HepG2 (cell line): ENCODE measurements at regions not wholly inside any gene's neighbourhood (a gene's known extent, or its start where the extent isn't known, plus 50 kb on each side); places are given as distances from the start of the nearest gene placed in this dataset.

ENCODE experiments used
- BRCA1 ChIP-seq: sonication (generic); formaldehyde crosslinking; IDR thresholded peaks from 2 replicates; pipeline ENCODE4 v1.4.0; 2020; ENCODE audit warnings: missing genetic modification reagents
- CTCF ChIP-seq: sonication (generic); formaldehyde crosslinking; IDR thresholded peaks from 2 replicates; pipeline ENCODE4 v1.5.0; 2020; ENCODE audit warnings: mild to moderate bottlenecking, missing genetic modification reagents, moderate library complexity
- EP300 ChIP-seq, 3 experiments: sonication (generic) in 1 of 3; formaldehyde crosslinking in 1 of 3; IDR thresholded peaks; 2 replicates each; pipeline versions ENCODE4 v1.5.1 to v1.6.1; 2011 to 2020; ENCODE audit warnings: low read depth in 2 of 3, low read length in 2 of 3, borderline replicate concordance in 1 of 3, improper control_type of control experiment in 1 of 3, mild to moderate bottlenecking in 1 of 3, missing genetic modification reagents in 1 of 3, moderate library complexity in 1 of 3
- ETV6 ChIP-seq: sonication (generic); formaldehyde crosslinking; conservative IDR thresholded peaks from 2 replicates; pipeline ENCODE4 v1.4.0; 2020; ENCODE audit warnings: missing genetic modification reagents
- HMGXB4 ChIP-seq, 2 experiments: sonication (generic) in 1 of 2; formaldehyde crosslinking in 1 of 2; IDR thresholded peaks; 2 replicates each; pipeline versions ENCODE4 v1.4.0 to v1.6.1; 2018 to 2020; ENCODE audit warnings: missing genetic modification reagents in 2 of 2, borderline replicate concordance in 1 of 2, low read depth in 1 of 2, mild to moderate bottlenecking in 1 of 2, missing biosample characterization in 1 of 2
- IRX3 ChIP-seq: sonication (generic); formaldehyde crosslinking; IDR thresholded peaks from 2 replicates; pipeline ENCODE4 v1.8.1; 2023; ENCODE audit warnings: mild to moderate bottlenecking, low read depth, missing genetic modification reagents, borderline replicate concordance
- KLF15 ChIP-seq: sonication (generic); formaldehyde crosslinking; IDR thresholded peaks from 2 replicates; pipeline ENCODE4 v1.8.1; 2023; ENCODE audit warnings: borderline replicate concordance, mild to moderate bottlenecking, inconsistent platforms, missing genetic modification reagents, mixed read lengths
- PATZ1 ChIP-seq: sonication (generic); formaldehyde crosslinking; IDR thresholded peaks from 2 replicates; pipeline ENCODE4 v1.4.0; 2020; ENCODE audit warnings: missing genetic modification reagents
- POLR2A ChIP-seq, 2 experiments: IDR thresholded peaks; 2 replicates each; pipeline ENCODE4 v1.6.1; 2011; ENCODE audit warnings: low read depth in 2 of 2, low read length in 2 of 2, mild to moderate bottlenecking in 1 of 2, moderate library complexity in 1 of 2; ENCODE audit not compliant: insufficient read depth in 1 of 2
- RAD21 ChIP-seq: fragments of 450-650 bp; formaldehyde crosslinking; IDR thresholded peaks from 2 replicates; pipeline ENCODE4 v1.5.0; 2020; ENCODE audit warnings: mild to moderate bottlenecking
- RXRB ChIP-seq: IDR thresholded peaks from 2 replicates; pipeline ENCODE4 v1.6.1; 2016; ENCODE audit warnings: borderline replicate concordance, missing genetic modification reagents, missing compliant biosample characterization
- ZNF24 ChIP-seq: fragments of 450-650 bp; IDR thresholded peaks from 2 replicates; pipeline ENCODE4 v1.6.1; 2017; ENCODE audit warnings: antibody characterized with exemption, mild to moderate bottlenecking
- ZZZ3 ChIP-seq: sonication (generic); formaldehyde crosslinking; IDR thresholded peaks from 2 replicates; pipeline ENCODE4 v1.4.0; 2020; ENCODE audit warnings: missing genetic modification reagents, mild to moderate bottlenecking, borderline replicate concordance

GRCh38 chr20:30489614-30490003 lies 767.9 kb upstream of the DEFB115 start:
- TF ChIP-seq ZNF24 (no peak), CTCF (no peak), RXRB (CRISPR knock-in tag) (no peak), POLR2A (IDR thresholded peaks at IDR 0.05; ENCODE audit: insufficient read depth in 1 of 2, low read depth in 2 of 2, low read length in 2 of 2) (no peak), RAD21 (CRISPR knock-in tag) (no peak), ZZZ3 (CRISPR knock-in tag) (no peak), HMGXB4 (CRISPR knock-in tag; IDR thresholded peaks at IDR 0.05; ENCODE audit: borderline replicate concordance in 1 of 2, low read depth in 1 of 2) (no peak), ETV6 (no peak), BRCA1 (CRISPR knock-in tag) (no peak), PATZ1 (CRISPR knock-in tag) (no peak), EP300 (IDR thresholded peaks at IDR 0.05; ENCODE audit: low read depth in 2 of 2, low read length in 2 of 2) (no peak), EP300 (CRISPR knock-in tag; IDR thresholded peaks at IDR 0.05; ENCODE audit: borderline replicate concordance) (no peak), KLF15 (CRISPR knock-in tag) (no peak), IRX3 (CRISPR knock-in tag) (no peak)
